ENCODE measurements at regions not wholly inside any gene's neighbourhood (a gene's known extent, or its start where the extent isn't known, plus 50 kb on each side); places are given as distances from the start of the nearest gene placed in this dataset.
"Not testable (repeated sequence)": the region's sequence is repeated elsewhere in the genome, so short reads cannot be mapped to it uniquely, and the experiment has no call there.

GRCh38 chr10:45239642-45240041, 75.8 kb downstream of the OR13A1 start:
- 74 to 75% methylated on average over 11 of the region's 11 CpGs for WGBS, 2 donors
- no peak overlapping the region for H3K4me3 ChIP-seq
- no peaks in the 10 kb centered on the region for H3K27me3 ChIP-seq
- H3K9me3 ChIP-seq = no peaks in the 10 kb centered on the region
- no peak for DNase-seq
- TF ChIP-seq EP300 (IDR thresholded peaks at IDR 0.05) = no peak
- no peak for TF ChIP-seq POLR2A (IDR thresholded peaks at IDR 0.05)
- TF ChIP-seq POLR2AphosphoS5 (IDR thresholded peaks at IDR 0.05) = no peak
- TF ChIP-seq, protein P1, sequence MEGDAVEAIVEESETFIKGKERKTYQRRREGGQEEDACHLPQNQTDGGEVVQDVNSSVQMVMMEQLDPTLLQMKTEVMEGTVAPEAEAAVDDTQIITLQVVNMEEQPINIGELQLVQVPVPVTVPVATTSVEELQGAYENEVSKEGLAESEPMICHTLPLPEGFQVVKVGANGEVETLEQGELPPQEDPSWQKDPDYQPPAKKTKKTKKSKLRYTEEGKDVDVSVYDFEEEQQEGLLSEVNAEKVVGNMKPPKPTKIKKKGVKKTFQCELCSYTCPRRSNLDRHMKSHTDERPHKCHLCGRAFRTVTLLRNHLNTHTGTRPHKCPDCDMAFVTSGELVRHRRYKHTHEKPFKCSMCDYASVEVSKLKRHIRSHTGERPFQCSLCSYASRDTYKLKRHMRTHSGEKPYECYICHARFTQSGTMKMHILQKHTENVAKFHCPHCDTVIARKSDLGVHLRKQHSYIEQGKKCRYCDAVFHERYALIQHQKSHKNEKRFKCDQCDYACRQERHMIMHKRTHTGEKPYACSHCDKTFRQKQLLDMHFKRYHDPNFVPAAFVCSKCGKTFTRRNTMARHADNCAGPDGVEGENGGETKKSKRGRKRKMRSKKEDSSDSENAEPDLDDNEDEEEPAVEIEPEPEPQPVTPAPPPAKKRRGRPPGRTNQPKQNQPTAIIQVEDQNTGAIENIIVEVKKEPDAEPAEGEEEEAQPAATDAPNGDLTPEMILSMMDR (IDR thresholded peaks at IDR 0.05) = no peak
- no peak overlapping the region for H3K27ac ChIP-seq
- no peaks in the 10 kb centered on the region for H3K36me3 ChIP-seq
- no peaks in the 10 kb centered on the region for H3K4me1 ChIP-seq
- intact Hi-C loops (cut with DNase I) = no loop called here

DNA sequence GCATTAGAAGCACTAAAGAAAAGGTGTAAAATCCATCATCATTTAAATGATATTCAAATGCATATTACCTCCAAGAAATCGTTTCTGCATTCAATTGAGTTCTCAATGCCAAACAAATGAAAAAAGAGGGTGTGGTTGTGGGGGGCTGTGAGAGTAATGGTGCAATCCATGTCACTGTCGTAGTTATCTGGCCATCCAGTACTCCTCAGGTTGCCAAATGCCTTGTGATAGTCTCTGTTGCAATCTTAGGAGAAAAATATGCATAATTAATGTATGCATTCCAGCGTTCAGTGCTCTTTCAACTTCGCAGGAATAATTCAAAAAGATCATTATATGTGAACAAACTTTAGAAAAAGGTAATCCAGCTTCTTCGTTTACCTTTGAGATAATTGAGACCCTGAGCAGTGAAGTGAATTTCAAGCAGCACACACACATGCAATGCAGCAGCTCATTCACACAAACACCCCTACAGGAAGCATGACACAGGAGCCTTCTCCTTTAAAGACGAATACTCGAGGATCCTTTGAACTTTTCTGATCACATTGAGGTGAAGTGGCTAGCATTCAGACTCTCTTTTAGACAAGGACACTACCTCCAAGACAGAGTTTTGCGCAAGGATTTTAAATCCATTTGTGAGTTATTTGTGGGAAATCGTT, 73.4 kb downstream of the OR13A1 start:
- H3K9me3 ChIP-seq = no peaks in the 10 kb centered on the region
- 35 to 55% methylated on average over 9 of the region's 9 CpGs for WGBS, 2 donors
- no peak overlapping the region for H3K27ac ChIP-seq
- no peaks in the 10 kb centered on the region for H3K27me3 ChIP-seq
- H3K4me3 ChIP-seq = no peak overlapping the region
- no peak for DNase-seq
- H3K36me3 ChIP-seq = no peaks in the 10 kb centered on the region
- TF ChIP-seq POLR2AphosphoS5 (IDR thresholded peaks at IDR 0.05) (no peak), POLR2A (IDR thresholded peaks at IDR 0.05) (no peak), EP300 (IDR thresholded peaks at IDR 0.05) (no peak)
- TF ChIP-seq, protein P1 (IDR thresholded peaks at IDR 0.05) = no peak
- no peaks in the 10 kb centered on the region for H3K4me1 ChIP-seq
- intact Hi-C loops (cut with DNase I) = no loop called here

DNA sequence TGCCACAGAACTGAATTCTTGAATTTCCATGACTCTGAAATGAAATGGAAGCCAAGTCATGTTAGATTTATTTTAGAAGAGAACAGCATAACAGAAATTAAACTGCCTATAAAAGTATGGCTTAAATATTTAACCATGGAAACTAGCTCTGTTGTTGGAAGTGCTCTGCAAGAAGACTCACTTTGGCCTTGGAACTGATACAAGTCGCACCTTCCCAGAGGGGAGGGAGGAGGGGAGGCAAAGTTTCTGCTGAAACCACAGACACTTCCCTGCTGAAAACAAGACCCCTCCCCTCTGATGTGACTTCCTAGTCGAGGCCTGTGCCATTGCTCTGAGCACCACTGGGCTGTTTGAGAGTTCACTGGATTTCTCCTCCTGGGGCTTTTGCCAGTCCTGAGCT, 72.1 kb downstream of the OR13A1 start:
- intact Hi-C loops (cut with DNase I) = no loop called here
- no peak for TF ChIP-seq EP300 (IDR thresholded peaks at IDR 0.05)
- 60 to 71% methylated on average over 2 of the region's 2 CpGs for WGBS, 2 donors
- no peak for DNase-seq
- Histone ChIP-seq H3K27me3 (no peaks in the 10 kb centered on the region), H3K36me3 (no peaks in the 10 kb centered on the region), H3K9me3 (no peaks in the 10 kb centered on the region), H3K4me1 (no peaks in the 10 kb centered on the region), H3K4me3 (no peak overlapping the region), H3K27ac (no peak overlapping the region)

DNA sequence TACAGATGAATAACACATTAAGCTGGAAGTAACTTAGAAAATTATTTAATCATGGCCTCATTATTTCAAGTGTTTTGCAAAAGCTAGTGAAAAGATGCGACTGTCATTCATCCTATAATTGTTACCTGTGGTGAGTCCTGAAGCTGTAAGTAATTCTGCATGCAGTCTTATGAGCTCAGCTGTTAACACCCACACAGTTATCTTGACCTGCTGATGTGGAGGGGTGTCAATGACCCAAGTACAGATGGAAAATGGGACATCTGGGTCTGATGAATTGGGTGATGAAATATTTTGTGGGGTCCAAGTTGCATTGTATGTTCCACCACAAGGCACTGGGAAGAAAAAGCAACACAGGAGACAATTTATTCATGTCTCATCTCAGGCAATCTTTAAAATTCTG, 68.9 kb downstream of the OR13A1 start:
- Histone ChIP-seq H3K4me3 (no peak overlapping the region), H3K9me3 (no peaks in the 10 kb centered on the region), H3K36me3 (no peaks in the 10 kb centered on the region), H3K27ac (no peak overlapping the region), H3K4me1 (no peaks in the 10 kb centered on the region), H3K27me3 (no peaks in the 10 kb centered on the region)
- no peak for DNase-seq
- WGBS, 2 donors = 74 to 90% methylated on average over 1 of the region's 1 CpG
- TF ChIP-seq POLR2A (IDR thresholded peaks at IDR 0.05) (no peak), POLR2AphosphoS5 (IDR thresholded peaks at IDR 0.05) (no peak), EP300 (IDR thresholded peaks at IDR 0.05) (no peak)
- TF ChIP-seq, protein P1 (IDR thresholded peaks at IDR 0.05) = no peak
- intact Hi-C loops (cut with DNase I) = no loop called here

- peak overlapping the region in 1 of 4 donors; percentile 23 for H3K4me3 ChIP-seq
- intact Hi-C loops (cut with DNase I) = no loop called here
- no peaks in the 10 kb centered on the region for H3K9me3 ChIP-seq
- TF ChIP-seq, protein P1 (IDR thresholded peaks at IDR 0.05) = peak in 3 of 4 experiments; percentile 44 to 51 (median 49)
- no peak for TF ChIP-seq POLR2A (IDR thresholded peaks at IDR 0.05)
- no peaks in the 10 kb centered on the region for H3K4me1 ChIP-seq
- WGBS, 2 donors = 35 to 49% methylated on average over 17 of the region's 17 CpGs
- H3K36me3 ChIP-seq = no peaks in the 10 kb centered on the region
- DNase-seq = no peak
- no peak overlapping the region for H3K27ac ChIP-seq
- H3K27me3 ChIP-seq = no peaks in the 10 kb centered on the region
These were observed 65.3 kb downstream of the OR13A1 start for GRCh38 chr10:45249978-45250693.

GRCh38 chr10:45250694-45251075, 64.7 kb downstream of the OR13A1 start:
- H3K36me3 ChIP-seq; DNase-seq; H3K27me3 ChIP-seq; H3K4me3 ChIP-seq; H3K27ac ChIP-seq; H3K9me3 ChIP-seq; intact Hi-C loops (cut with DNase I); H3K4me1 ChIP-seq: not testable (repeated sequence)
- WGBS, 2 donors = 80 to 84% methylated on average over 6 of the region's 6 CpGs

All from sigmoid colon (tissue), 6 donors.